H9 (cell line): ENCODE measurements at regions not wholly inside any gene's neighbourhood (a gene's known extent, or its start where the extent isn't known, plus 50 kb on each side); places are given as distances from the start of the nearest gene placed in this dataset.

Experiments
- DNase-seq: peaks from one replicate; pipeline ENCODE4 v3.0.0-alpha.2; 2017
- H2AFZ ChIP-seq: one replicate; pipeline ENCODE4 v1.6.1; 2013; ENCODE audit warnings: mild to moderate bottlenecking, low read length, control low read depth, moderate library complexity
- H2AK5ac ChIP-seq: 2 replicates; pipeline ENCODE4 v1.6.1; 2013; ENCODE audit warnings: low read length, control low read depth, mixed read lengths; ENCODE audit not compliant: insufficient read length
- H2BK120ac ChIP-seq: one replicate; pipeline ENCODE4 v1.6.1; 2013; ENCODE audit warnings: low read depth, mild to moderate bottlenecking, low read length, control low read depth, inconsistent platforms; ENCODE audit not compliant: poor library complexity, severe bottlenecking
- H2BK12ac ChIP-seq: 2 replicates; pipeline ENCODE4 v1.6.1; 2013; ENCODE audit warnings: low read length, control low read depth, mixed read lengths, low read depth; ENCODE audit not compliant: insufficient read length
- H2BK15ac ChIP-seq: 2 replicates; pipeline ENCODE4 v1.6.1; 2013; ENCODE audit warnings: low read depth, low read length, control low read depth
- H2BK20ac ChIP-seq: one replicate; pipeline ENCODE4 v1.6.1; 2013; ENCODE audit warnings: low read depth, mild to moderate bottlenecking, low read length, control low read depth, inconsistent platforms; ENCODE audit not compliant: poor library complexity, severe bottlenecking
- H2BK5ac ChIP-seq: 2 replicates; pipeline ENCODE4 v1.6.1; 2013; ENCODE audit warnings: low read length, control low read depth, mixed read lengths; ENCODE audit not compliant: insufficient read length
- H3K14ac ChIP-seq: 2 replicates; pipeline ENCODE4 v1.6.1; 2013; ENCODE audit warnings: low read length, control low read depth; ENCODE audit not compliant: insufficient read depth
- H3K18ac ChIP-seq: 2 replicates; pipeline ENCODE4 v1.6.1; 2013; ENCODE audit warnings: low read depth, mild to moderate bottlenecking, mixed read lengths, low read length, control low read depth; ENCODE audit not compliant: insufficient read length
- H3K23ac ChIP-seq: 2 replicates; pipeline ENCODE4 v1.6.1; 2013; ENCODE audit warnings: low read length, control low read depth, mixed read lengths, low read depth; ENCODE audit not compliant: insufficient read length
- H3K23me2 ChIP-seq: 2 replicates; pipeline ENCODE4 v1.6.1; 2013; ENCODE audit warnings: low read depth, mild to moderate bottlenecking, mixed read lengths, low read length, control low read depth; ENCODE audit not compliant: insufficient read length, poor library complexity, severe bottlenecking
- H3K27ac ChIP-seq: 2 replicates; pipeline ENCODE4 v1.5.1; 2013; ENCODE audit warnings: low read length, control low read depth, mixed read lengths, low read depth; ENCODE audit not compliant: insufficient read length
- H3K27me3 ChIP-seq: 2 replicates; pipeline ENCODE4 v1.6.1; 2013; ENCODE audit warnings: low read length, control low read depth, inconsistent platforms; ENCODE audit not compliant: insufficient read depth
- H3K4ac ChIP-seq: 2 replicates; pipeline ENCODE4 v1.6.1; 2013; ENCODE audit warnings: low read depth, mild to moderate bottlenecking, control low read depth, inconsistent platforms, low read length, moderate library complexity
- H3K4me1 ChIP-seq: 2 replicates; pipeline ENCODE4 v1.6.1; 2013; ENCODE audit warnings: low read length, control low read depth, inconsistent platforms; ENCODE audit not compliant: insufficient read depth
- H3K4me2 ChIP-seq: 2 replicates; pipeline ENCODE4 v1.6.1; 2013; ENCODE audit warnings: low read length, control low read depth, mixed read lengths; ENCODE audit not compliant: insufficient read length, insufficient read depth
- H3K56ac ChIP-seq: 2 replicates; pipeline ENCODE4 v1.6.1; 2013; ENCODE audit warnings: low read depth, mild to moderate bottlenecking, mixed read lengths, low read length, control low read depth; ENCODE audit not compliant: insufficient read length
- H3K79me1 ChIP-seq: 2 replicates; pipeline ENCODE4 v1.6.1; 2013; ENCODE audit warnings: low read depth, mild to moderate bottlenecking, moderate library complexity, low read length, control low read depth, inconsistent platforms; ENCODE audit not compliant: insufficient read depth, poor library complexity, severe bottlenecking
- H3K79me2 ChIP-seq: 2 replicates; pipeline ENCODE4 v1.6.1; 2013; ENCODE audit warnings: low read length, control low read depth, inconsistent platforms; ENCODE audit not compliant: insufficient read depth
- H3K9ac ChIP-seq: 2 replicates; pipeline ENCODE4 v1.6.1; 2013; ENCODE audit warnings: low read length, control low read depth, mixed read lengths; ENCODE audit not compliant: insufficient read length; ENCODE audit errors: extremely low read depth
- H3K9me3 ChIP-seq: one replicate; pipeline ENCODE4 v1.6.1; 2013; ENCODE audit warnings: low read depth, low read length, inconsistent platforms; ENCODE audit not compliant: control insufficient read depth
- H3T11ph ChIP-seq: one replicate; pipeline ENCODE4 v1.6.1; 2013; ENCODE audit warnings: mild to moderate bottlenecking, low read length, control low read depth, inconsistent platforms
- H4K20me1 ChIP-seq: one replicate; pipeline ENCODE4 v1.6.1; 2013; ENCODE audit not compliant: control insufficient read depth, insufficient read length, insufficient read depth
- H4K5ac ChIP-seq: 2 replicates; pipeline ENCODE4 v1.6.1; 2013; ENCODE audit warnings: low read depth, mild to moderate bottlenecking, mixed read lengths, low read length, control low read depth; ENCODE audit not compliant: insufficient read length
- H4K8ac ChIP-seq: replicated peaks from 2 replicates; pipeline ENCODE4 v1.6.1; 2013; ENCODE audit warnings: low read length, control low read depth, mixed read lengths, low read depth; ENCODE audit not compliant: insufficient read length
- H4K91ac ChIP-seq: 2 replicates; pipeline ENCODE4 v1.6.1; 2013; ENCODE audit warnings: low read depth, mild to moderate bottlenecking, moderate library complexity, mixed read lengths, low read length, control low read depth; ENCODE audit not compliant: insufficient read length
- H3K27ac Mint-ChIP-seq, 3 experiments: 2 replicates in 2 of 3; 3 replicates in 1 of 3; pipeline ENCODE4 v1.8.0; 2020 to 2021; ENCODE audit warnings: mixed read lengths in 3 of 3, mild to moderate bottlenecking in 1 of 3, moderate library complexity in 1 of 3
- H3K27me3 Mint-ChIP-seq: 2 replicates; pipeline ENCODE4 v1.8.0; 2021; ENCODE audit warnings: low read depth, mild to moderate bottlenecking, moderate library complexity, mixed read lengths
- H3K36me3 Mint-ChIP-seq, 3 experiments: 2 replicates in 2 of 3; 3 replicates in 1 of 3; pipeline ENCODE4 v1.8.0; 2020 to 2021; ENCODE audit warnings: low read depth in 3 of 3, mixed read lengths in 3 of 3; ENCODE audit not compliant: insufficient read depth in 1 of 3
- H3K4me1 Mint-ChIP-seq, 2 experiments: 2 replicates each; pipeline ENCODE4 v1.8.0; 2020; ENCODE audit warnings: mixed read lengths in 2 of 2
- H3K4me3 Mint-ChIP-seq, 2 experiments: 2 replicates in 1 of 2; 3 replicates in 1 of 2; pipeline ENCODE4 v1.8.0; 2020 to 2021; ENCODE audit warnings: mild to moderate bottlenecking in 2 of 2, mixed read lengths in 2 of 2, moderate library complexity in 1 of 2
- H3K9me3 Mint-ChIP-seq, 2 experiments: 2 replicates in 1 of 2; 3 replicates in 1 of 2; pipeline ENCODE4 v1.8.0; 2020; ENCODE audit warnings: mild to moderate bottlenecking in 2 of 2, mixed read lengths in 2 of 2, moderate library complexity in 1 of 2
- WGBS: extraction: QIAGEN DNeasy Blood & Tissue Kit; methylation state at CpG from one replicate; pipeline ENCODE4 v1.1.7; 2013; ENCODE audit warnings: missing lambda C conversion rate, low lambda C conversion rate, mixed read lengths; ENCODE audit not compliant: insufficient read length; ENCODE audit errors: extremely low coverage; 5-methylcytosine and 5-hydroxymethylcytosine counted together
- TF ChIP-seq, protein P1 (sequence below): fragments of 200-600 bp; sonication (generic); conservative IDR thresholded peaks from 3 replicates; pipeline ENCODE4 v1.8.0; 2021; ENCODE audit warnings: antibody characterized with exemption, mild to moderate bottlenecking

DNA sequence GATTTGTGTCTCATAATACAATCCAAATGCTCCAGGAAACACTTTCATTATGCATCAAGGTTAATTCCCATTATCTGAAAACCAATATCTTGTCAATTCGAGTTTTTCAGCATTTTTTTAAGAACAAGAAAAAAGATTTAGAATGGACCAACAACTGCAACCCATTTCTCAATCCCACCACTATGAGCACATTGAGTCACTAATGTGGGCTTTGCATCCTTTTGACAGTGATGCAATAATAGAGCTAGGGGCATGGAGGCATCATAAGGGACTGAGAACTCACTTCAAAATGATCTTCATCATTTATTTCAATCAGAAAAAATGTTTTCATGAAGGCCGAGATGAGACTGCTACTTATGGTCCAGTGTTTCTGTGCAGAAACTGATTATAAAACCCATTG lies 74.8 kb upstream of the DEFB112 start:
- H3K36me3 Mint-ChIP-seq: no peaks in the 10 kb centered on the region
- no peaks in the 10 kb centered on the region for H3K9me3 Mint-ChIP-seq
- Histone ChIP-seq H4K20me1 (no peaks in the 10 kb centered on the region), H3K56ac (no peak overlapping the region), H4K8ac (no peak overlapping the region), H3K27me3 (no peaks in the 10 kb centered on the region), H4K91ac (no peak overlapping the region), H3K9ac (no peak overlapping the region), H3K23ac (no peak overlapping the region), H3K9me3 (no peaks in the 10 kb centered on the region), H3K4me2 (no peak overlapping the region), H2BK12ac (no peak overlapping the region), H2BK15ac (no peak overlapping the region), H3K4ac (no peak overlapping the region), H3K18ac (no peak overlapping the region), H3K4me1 (no peaks in the 10 kb centered on the region), H3K23me2 (no peaks in the 10 kb centered on the region), H3K79me1 (no peaks in the 10 kb centered on the region), H3K79me2 (no peaks in the 10 kb centered on the region), H3T11ph (no peak overlapping the region), H2BK20ac (no peak overlapping the region), H2BK120ac (no peak overlapping the region), H2BK5ac (no peak overlapping the region), H2AK5ac (no peak overlapping the region), H4K5ac (no peak overlapping the region), H3K27ac (no peak overlapping the region), H2AFZ (no peak overlapping the region), H3K14ac (no peak overlapping the region)
- H3K27ac Mint-ChIP-seq: no peak overlapping the region
- TF ChIP-seq, protein P1, sequence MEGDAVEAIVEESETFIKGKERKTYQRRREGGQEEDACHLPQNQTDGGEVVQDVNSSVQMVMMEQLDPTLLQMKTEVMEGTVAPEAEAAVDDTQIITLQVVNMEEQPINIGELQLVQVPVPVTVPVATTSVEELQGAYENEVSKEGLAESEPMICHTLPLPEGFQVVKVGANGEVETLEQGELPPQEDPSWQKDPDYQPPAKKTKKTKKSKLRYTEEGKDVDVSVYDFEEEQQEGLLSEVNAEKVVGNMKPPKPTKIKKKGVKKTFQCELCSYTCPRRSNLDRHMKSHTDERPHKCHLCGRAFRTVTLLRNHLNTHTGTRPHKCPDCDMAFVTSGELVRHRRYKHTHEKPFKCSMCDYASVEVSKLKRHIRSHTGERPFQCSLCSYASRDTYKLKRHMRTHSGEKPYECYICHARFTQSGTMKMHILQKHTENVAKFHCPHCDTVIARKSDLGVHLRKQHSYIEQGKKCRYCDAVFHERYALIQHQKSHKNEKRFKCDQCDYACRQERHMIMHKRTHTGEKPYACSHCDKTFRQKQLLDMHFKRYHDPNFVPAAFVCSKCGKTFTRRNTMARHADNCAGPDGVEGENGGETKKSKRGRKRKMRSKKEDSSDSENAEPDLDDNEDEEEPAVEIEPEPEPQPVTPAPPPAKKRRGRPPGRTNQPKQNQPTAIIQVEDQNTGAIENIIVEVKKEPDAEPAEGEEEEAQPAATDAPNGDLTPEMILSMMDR: no peak
- H3K27me3 Mint-ChIP-seq: peaks cover 2% of the 10 kb centered on the region; the same call in 1 of the 2 replicates
- H3K4me1 Mint-ChIP-seq: no peaks in the 10 kb centered on the region
- H3K4me3 Mint-ChIP-seq: no peak overlapping the region
- WGBS: no CpG with 5 or more reads among the region's 2 CpGs
- DNase-seq: no peak
